ENCODE measurements at regions not wholly inside any gene's neighbourhood (a gene's known extent, or its start where the extent isn't known, plus 50 kb on each side); places are given as distances from the start of the nearest gene placed in this dataset.

DNA sequence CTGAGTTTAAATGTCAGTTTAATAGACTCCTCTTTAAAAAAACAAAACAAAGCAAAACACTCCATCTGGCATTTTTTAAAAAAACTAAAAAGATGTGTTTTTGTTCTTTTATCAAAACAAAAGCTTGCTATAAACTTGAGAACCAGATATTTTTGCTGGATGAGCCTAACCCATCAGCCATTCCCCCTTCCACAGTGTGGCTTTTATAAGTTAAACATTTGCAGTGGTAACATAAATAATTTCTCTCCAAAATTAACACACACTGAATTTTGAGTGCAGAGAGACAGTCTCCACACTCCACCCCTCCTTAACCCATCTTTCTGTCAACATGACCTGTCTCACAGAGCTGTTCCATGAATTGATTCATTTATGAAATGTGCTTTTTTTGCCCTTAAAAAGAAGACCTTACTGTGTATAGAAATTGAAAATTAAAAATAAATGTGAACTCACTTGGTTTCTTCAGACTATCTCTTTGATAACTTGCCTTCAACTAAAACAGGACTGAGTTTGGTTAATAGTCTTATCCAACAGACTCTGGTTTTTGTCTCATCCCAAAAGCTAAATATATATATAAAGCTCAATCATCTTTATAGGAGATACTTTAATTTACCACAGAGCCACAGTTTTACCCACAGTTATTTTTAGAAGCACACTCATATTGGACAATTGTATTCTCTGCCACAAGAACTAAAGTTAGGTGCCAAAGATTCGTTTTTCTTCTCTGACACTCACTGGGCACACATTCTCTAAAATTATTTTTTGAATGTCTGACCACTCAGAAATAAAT, 64.8 kb upstream of the STK39 start:
- Mint-ChIP-seq H3K9me3 (ENCODE audit: unreplicated experiment) (peaks cover 6% of the 10 kb centered on the region), H3K27me3 (ENCODE audit: unreplicated experiment) (peaks cover 2% of the 10 kb centered on the region), H3K4me3 (ENCODE audit: unreplicated experiment) (peak overlapping the region; percentile 58), H3K4me1 (ENCODE audit: low read depth, unreplicated experiment) (peaks cover 9% of the 10 kb centered on the region), H3K36me3 (ENCODE audit: unreplicated experiment) (peaks cover 12% of the 10 kb centered on the region), H3K27ac (ENCODE audit: unreplicated experiment) (peak overlapping the region; percentile 72)
- no peak for DNase-seq
- TF ChIP-seq, protein P1, sequence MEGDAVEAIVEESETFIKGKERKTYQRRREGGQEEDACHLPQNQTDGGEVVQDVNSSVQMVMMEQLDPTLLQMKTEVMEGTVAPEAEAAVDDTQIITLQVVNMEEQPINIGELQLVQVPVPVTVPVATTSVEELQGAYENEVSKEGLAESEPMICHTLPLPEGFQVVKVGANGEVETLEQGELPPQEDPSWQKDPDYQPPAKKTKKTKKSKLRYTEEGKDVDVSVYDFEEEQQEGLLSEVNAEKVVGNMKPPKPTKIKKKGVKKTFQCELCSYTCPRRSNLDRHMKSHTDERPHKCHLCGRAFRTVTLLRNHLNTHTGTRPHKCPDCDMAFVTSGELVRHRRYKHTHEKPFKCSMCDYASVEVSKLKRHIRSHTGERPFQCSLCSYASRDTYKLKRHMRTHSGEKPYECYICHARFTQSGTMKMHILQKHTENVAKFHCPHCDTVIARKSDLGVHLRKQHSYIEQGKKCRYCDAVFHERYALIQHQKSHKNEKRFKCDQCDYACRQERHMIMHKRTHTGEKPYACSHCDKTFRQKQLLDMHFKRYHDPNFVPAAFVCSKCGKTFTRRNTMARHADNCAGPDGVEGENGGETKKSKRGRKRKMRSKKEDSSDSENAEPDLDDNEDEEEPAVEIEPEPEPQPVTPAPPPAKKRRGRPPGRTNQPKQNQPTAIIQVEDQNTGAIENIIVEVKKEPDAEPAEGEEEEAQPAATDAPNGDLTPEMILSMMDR (IDR thresholded peaks at IDR 0.05; ENCODE audit: partially characterized antibody, unreplicated experiment), result no peak

DNA sequence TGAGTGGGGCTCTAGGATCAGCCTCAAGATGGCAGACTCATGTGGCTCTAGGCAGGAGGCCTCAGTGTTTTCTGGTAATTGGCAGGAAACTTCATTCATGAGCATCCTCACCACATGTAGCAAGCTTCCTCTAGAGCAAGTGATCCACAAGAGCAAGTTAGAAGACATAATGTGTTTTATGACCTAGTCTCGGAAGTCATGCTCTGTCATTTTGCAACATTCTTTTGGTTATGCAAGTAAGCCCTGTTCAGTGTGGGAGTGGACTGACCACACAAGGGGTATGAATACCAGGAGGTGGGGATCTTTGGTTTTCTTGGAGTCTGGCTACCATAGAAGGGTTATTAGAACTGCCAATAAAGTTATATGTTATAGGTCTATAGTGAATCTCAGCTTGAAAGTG, 66.8 kb upstream of the STK39 start:
- H3K4me1 Mint-ChIP-seq (ENCODE audit: low read depth, unreplicated experiment), result peaks cover 9% of the 10 kb centered on the region
- H3K27me3 Mint-ChIP-seq (ENCODE audit: unreplicated experiment), result peaks cover 2% of the 10 kb centered on the region
- DNase-seq, result no peak
- TF ChIP-seq, protein P1 (IDR thresholded peaks at IDR 0.05; ENCODE audit: partially characterized antibody, unreplicated experiment), result no peak
- peaks cover 3% of the 10 kb centered on the region for H3K9me3 Mint-ChIP-seq (ENCODE audit: unreplicated experiment)
- peaks cover 1% of the 10 kb centered on the region for H3K36me3 Mint-ChIP-seq (ENCODE audit: unreplicated experiment)
- no peak overlapping the region for H3K4me3 Mint-ChIP-seq (ENCODE audit: unreplicated experiment)
- H3K27ac Mint-ChIP-seq (ENCODE audit: unreplicated experiment), result no peak overlapping the region

DNA sequence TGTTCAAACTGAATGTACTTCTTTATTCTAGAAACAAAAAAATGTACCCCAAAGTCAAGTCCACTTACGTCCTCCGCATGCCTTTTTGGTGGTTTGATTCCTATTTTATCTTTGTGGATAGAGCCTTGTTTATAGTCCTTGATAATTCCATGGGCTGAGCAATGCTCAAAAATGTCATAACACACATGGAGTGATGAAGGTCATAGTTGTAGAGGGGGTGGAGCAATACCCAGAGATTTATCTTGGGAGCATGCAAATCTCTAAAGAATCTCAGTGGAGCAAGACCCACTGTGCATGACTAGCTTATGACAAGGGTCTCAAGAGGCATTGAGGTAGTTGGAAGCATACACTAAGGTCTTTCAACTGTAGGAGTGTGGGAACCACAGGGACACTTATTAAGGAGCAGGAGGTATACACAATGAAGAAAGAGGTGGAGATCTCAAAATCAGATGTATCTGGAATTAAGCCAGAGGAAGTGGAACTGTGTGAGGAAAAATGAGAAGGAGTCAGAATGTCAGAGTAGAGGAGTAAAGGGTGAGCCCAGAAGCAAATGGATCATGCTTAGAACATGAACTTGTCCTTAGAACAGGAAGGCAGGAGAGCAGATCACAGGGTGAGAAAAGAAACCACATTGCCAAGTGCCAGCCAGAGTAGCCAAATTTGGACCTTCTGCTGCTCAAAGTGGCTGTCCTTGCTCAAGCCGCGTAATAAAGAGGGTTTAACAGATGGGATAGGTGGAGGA, 68.1 kb upstream of the STK39 start:
- H3K36me3 Mint-ChIP-seq (ENCODE audit: unreplicated experiment), result no peaks in the 10 kb centered on the region
- peaks cover 2% of the 10 kb centered on the region for H3K27me3 Mint-ChIP-seq (ENCODE audit: unreplicated experiment)

DNA sequence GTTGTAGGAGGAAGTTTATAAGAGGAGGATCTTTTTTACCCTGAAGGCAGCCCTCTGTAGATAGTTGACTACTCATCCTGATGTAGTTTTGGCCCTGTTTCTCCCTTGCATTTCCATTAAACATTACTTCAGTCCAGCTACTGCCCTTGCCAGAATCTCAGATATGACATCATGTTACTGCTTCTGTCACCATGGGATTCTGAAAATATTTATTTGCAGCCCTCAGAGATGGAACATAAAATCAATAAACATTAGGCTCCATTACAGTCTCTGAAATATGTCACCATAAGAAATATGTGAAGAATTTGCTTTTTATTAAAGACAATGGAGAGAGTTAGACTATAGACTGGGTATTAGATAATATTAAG, 68.7 kb upstream of the STK39 start:
- no peaks in the 10 kb centered on the region for H3K9me3 Mint-ChIP-seq (ENCODE audit: unreplicated experiment)
- H3K27me3 Mint-ChIP-seq (ENCODE audit: unreplicated experiment), result peaks cover 2% of the 10 kb centered on the region
- H3K4me3 Mint-ChIP-seq (ENCODE audit: unreplicated experiment), result no peak overlapping the region
- H3K27ac Mint-ChIP-seq (ENCODE audit: unreplicated experiment), result no peak overlapping the region
- no peaks in the 10 kb centered on the region for H3K36me3 Mint-ChIP-seq (ENCODE audit: unreplicated experiment)
- no peak for DNase-seq
- peaks cover 9% of the 10 kb centered on the region for H3K4me1 Mint-ChIP-seq (ENCODE audit: low read depth, unreplicated experiment)
- TF ChIP-seq, protein P1 (IDR thresholded peaks at IDR 0.05; ENCODE audit: partially characterized antibody, unreplicated experiment), result no peak

More for the DNA sequence above, 68.1 kb upstream of the STK39 start:
- peaks cover 9% of the 10 kb centered on the region for H3K4me1 Mint-ChIP-seq (ENCODE audit: low read depth, unreplicated experiment)
- peaks cover under 1% of the 10 kb centered on the region for H3K9me3 Mint-ChIP-seq (ENCODE audit: unreplicated experiment)
- H3K4me3 Mint-ChIP-seq (ENCODE audit: unreplicated experiment), result no peak overlapping the region
- H3K27ac Mint-ChIP-seq (ENCODE audit: unreplicated experiment), result no peak overlapping the region
- TF ChIP-seq, protein P1 (IDR thresholded peaks at IDR 0.05; ENCODE audit: partially characterized antibody, unreplicated experiment), result no peak
- no peak for DNase-seq

DNA sequence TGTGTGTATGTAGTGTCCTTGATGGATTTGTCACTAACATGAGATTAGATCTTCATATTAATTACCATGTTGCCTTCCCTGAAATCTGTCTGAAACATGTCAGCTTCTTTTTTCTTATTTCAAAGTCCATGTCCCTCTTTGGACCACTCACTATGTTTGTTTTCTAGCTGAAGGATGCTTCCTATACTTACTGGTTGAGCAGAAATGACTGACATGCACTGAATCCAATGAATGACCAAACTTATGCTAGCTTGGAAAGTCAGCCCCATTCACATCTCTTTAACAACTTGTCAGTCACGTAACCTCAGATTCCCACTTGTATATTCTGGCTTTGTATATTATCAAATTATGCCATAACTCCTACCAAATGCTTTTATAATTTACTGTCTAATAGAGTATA, 69.9 kb upstream of the STK39 start:
- Mint-ChIP-seq H3K4me1 (ENCODE audit: low read depth, unreplicated experiment) (peaks cover 5% of the 10 kb centered on the region), H3K27ac (ENCODE audit: unreplicated experiment) (no peak overlapping the region), H3K4me3 (ENCODE audit: unreplicated experiment) (no peak overlapping the region), H3K27me3 (ENCODE audit: unreplicated experiment) (no peaks in the 10 kb centered on the region), H3K36me3 (ENCODE audit: unreplicated experiment) (no peaks in the 10 kb centered on the region), H3K9me3 (ENCODE audit: unreplicated experiment) (no peaks in the 10 kb centered on the region)
- no peak for DNase-seq
- TF ChIP-seq, protein P1 (IDR thresholded peaks at IDR 0.05; ENCODE audit: partially characterized antibody, unreplicated experiment), result no peak
